ENCODE measurements at regions not wholly inside any gene's neighbourhood (a gene's known extent, or its start where the extent isn't known, plus 50 kb on each side); places are given as distances from the start of the nearest gene placed in this dataset.
"Not testable (repeated sequence)": the region's sequence is repeated elsewhere in the genome, so short reads cannot be mapped to it uniquely, and the experiment has no call there.

DNA sequence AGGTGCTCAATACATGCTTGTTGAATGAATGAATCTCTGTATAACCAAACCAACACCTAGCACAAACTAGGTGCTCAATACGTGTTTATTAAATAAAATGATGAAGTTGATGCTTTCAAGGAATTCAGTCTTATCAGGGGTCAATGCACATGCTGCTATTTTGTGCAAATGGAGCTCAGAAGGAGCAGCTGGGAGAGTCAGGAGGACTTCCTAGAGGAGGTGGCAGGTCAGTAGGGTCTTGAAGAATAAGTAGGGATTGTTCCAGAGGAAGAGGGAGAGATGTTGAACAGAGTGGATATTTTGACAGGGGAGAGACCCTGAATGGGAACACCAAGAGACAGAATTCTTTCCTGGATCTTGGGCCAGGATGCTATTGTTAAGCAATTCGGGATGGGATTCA, 92.7 kb upstream of the LHX1 start:
- H3K27me3 Mint-ChIP-seq (ENCODE audit: low read depth): peaks cover 16% of the 10 kb centered on the region
- no peaks in the 10 kb centered on the region for H3K36me3 Mint-ChIP-seq
- no peak overlapping the region for H3K4me3 Mint-ChIP-seq
- TF ChIP-seq, protein P1, sequence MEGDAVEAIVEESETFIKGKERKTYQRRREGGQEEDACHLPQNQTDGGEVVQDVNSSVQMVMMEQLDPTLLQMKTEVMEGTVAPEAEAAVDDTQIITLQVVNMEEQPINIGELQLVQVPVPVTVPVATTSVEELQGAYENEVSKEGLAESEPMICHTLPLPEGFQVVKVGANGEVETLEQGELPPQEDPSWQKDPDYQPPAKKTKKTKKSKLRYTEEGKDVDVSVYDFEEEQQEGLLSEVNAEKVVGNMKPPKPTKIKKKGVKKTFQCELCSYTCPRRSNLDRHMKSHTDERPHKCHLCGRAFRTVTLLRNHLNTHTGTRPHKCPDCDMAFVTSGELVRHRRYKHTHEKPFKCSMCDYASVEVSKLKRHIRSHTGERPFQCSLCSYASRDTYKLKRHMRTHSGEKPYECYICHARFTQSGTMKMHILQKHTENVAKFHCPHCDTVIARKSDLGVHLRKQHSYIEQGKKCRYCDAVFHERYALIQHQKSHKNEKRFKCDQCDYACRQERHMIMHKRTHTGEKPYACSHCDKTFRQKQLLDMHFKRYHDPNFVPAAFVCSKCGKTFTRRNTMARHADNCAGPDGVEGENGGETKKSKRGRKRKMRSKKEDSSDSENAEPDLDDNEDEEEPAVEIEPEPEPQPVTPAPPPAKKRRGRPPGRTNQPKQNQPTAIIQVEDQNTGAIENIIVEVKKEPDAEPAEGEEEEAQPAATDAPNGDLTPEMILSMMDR (IDR thresholded peaks at IDR 0.05; ENCODE audit: unreplicated experiment): no peak
- H3K9me3 Mint-ChIP-seq: peaks cover 10% of the 10 kb centered on the region
- H3K27ac Mint-ChIP-seq: no peak overlapping the region
- peaks cover 26% of the 10 kb centered on the region for H3K4me1 Mint-ChIP-seq
- DNase-seq (ENCODE audit: low spot score in 2 of 2, unreplicated experiment in 2 of 2): no peak

DNA sequence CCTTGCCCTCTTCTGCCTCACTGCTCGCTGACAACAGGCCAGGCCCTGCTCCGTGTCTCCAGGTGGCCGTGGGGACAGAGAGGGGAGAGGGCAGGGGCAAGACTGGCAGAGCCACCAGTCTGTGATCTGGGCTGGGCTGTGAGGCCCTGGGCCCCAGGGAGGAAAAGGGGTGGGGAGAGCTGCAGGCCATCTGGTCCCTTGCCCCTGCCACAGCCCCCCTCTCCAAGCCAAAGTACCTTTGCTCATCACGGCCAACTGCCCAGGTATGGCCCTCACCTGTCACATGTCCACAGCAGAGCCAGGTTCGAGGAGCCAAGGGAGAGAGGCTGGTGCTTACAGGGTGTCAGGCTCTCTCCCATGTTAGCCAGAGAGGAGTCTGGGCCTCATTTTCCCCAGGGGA, 91.4 kb upstream of the LHX1 start:
- Mint-ChIP-seq H3K27me3 (ENCODE audit: low read depth) (peaks cover 16% of the 10 kb centered on the region), H3K4me3 (no peak overlapping the region), H3K4me1 (peaks cover 31% of the 10 kb centered on the region), H3K9me3 (peaks cover 5% of the 10 kb centered on the region), H3K36me3 (no peaks in the 10 kb centered on the region), H3K27ac (no peak overlapping the region)
- TF ChIP-seq, protein P1 (IDR thresholded peaks at IDR 0.05; ENCODE audit: unreplicated experiment): no peak
- no peak for DNase-seq (ENCODE audit: low spot score in 2 of 2, unreplicated experiment in 2 of 2)

DNA sequence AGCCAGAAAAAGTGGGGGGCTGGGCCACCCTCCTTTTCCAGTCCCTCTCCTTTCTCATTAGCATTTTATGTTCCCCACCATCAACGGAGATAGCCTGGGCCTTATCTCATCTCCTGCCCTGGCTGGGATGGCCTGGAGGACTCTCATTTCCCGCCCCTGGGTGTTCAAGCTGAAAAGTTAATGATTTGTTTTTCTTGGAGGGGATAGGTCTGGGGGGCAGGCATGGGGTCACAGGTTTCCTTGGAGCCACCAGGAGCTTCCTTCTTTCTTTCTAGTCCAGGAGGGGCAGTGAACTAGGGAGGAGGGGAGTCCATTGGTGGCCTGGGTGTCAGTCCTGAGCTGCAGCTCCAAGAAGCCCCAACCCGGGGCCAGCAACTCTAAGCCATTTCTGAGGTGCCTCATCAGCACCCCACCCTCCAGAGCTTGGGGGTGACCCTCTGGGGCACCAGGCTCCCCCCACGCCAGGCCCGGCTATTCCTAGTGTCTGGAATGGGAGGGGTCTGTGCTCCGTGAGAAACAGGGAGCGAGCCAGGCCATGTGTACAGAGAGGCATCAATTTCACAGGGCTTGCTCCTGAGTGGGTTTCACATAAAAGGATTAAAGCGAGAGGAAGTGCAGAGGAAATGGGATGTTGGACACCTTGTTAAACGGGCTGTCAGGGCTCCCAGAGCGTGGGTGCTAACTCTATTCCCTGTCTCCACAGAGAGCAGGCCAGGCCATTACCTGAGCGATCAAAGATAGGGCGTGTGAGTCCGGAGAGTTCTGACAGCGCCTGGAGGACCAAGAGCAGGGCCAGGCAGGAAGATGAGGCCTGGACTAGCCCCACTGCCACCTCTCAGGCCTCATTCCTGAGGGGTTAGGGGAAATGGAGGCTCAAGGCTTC, 90.6 kb upstream of the LHX1 start:
- Mint-ChIP-seq H3K4me3 (no peak overlapping the region), H3K27me3 (ENCODE audit: low read depth) (peaks cover 14% of the 10 kb centered on the region), H3K4me1 (peaks cover 31% of the 10 kb centered on the region), H3K9me3 (no peaks in the 10 kb centered on the region), H3K36me3 (no peaks in the 10 kb centered on the region), H3K27ac (no peak overlapping the region)
- TF ChIP-seq, protein P1 (IDR thresholded peaks at IDR 0.05; ENCODE audit: unreplicated experiment): no peak
- DNase-seq (ENCODE audit: low spot score in 2 of 2, unreplicated experiment in 2 of 2): no peak

DNA sequence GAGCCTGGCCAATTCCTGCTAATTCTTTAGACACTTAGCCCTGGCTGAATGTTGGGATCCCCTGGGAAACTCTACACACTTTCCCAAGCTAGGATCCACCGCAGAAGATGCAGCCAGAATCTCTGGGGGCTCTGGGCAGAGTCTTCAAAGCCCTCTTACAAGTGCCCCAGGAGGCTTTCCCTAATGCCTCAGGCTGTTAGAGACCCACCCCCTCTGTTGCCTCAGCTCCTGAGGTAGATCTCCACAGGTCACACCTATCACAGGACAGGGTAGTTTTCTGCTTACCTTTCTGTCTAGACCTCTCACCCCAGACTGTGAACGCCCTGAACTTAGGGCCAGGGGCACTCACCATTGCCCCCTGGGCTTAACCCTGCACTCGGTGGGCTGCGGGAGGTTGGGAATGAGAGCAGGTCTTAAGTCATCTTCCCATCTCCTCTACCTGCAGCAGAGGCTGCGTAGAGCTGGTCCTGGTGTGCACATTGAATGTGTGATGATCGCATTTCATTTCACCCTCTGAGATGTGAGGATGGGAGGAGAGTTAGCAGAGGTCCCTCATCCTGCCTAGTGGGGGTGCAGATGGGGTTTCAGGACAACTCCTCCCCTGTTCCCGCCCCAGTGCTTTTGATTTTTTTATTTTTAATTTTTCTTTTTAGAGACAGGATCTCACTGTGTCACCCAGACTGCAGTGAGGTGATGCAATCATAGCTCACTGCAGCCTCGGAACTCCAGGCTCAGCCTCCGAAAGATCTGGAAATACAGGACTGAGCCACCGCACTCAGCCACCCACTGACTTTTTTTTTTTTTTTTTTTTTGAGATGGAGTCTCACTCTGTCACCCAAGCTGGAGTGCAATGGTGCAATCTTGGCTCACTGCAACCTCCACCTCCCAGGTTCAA, 89.0 kb upstream of the LHX1 start:
- Mint-ChIP-seq H3K9me3 (no peaks in the 10 kb centered on the region), H3K4me3 (no peak overlapping the region), H3K4me1 (peaks cover 20% of the 10 kb centered on the region), H3K27me3 (ENCODE audit: low read depth) (peaks cover 11% of the 10 kb centered on the region), H3K27ac (no peak overlapping the region), H3K36me3 (no peaks in the 10 kb centered on the region)
- no peak for DNase-seq (ENCODE audit: low spot score in 2 of 2, unreplicated experiment in 2 of 2)
- TF ChIP-seq, protein P1 (IDR thresholded peaks at IDR 0.05; ENCODE audit: unreplicated experiment): no peak

DNA sequence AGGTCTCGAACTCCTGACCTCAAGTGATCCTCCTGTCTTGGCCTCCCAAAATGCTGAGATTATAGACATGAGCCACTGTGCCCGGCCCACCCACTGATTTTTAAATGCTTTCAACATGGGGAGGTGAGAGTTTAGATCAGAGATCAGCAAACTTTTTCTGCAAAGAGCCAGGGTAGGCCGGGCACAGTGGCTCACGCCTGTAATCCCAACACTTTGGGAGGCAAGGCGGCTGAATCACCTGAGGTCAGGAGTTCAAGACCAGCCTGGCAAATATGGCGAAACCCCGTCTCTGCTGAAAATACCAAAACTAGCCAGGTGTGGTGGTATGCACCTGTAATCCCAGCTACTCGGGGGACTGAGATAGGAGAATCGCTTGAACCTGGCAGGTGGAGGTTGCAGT, 88.3 kb upstream of the LHX1 start:
- Mint-ChIP-seq H3K27me3 (ENCODE audit: low read depth) (peaks cover 11% of the 10 kb centered on the region), H3K4me1 (peaks cover 20% of the 10 kb centered on the region)
- H3K27ac Mint-ChIP-seq; H3K36me3 Mint-ChIP-seq; DNase-seq (ENCODE audit: low spot score in 2 of 2, unreplicated experiment in 2 of 2); H3K9me3 Mint-ChIP-seq; H3K4me3 Mint-ChIP-seq: not testable (repeated sequence)

DNA sequence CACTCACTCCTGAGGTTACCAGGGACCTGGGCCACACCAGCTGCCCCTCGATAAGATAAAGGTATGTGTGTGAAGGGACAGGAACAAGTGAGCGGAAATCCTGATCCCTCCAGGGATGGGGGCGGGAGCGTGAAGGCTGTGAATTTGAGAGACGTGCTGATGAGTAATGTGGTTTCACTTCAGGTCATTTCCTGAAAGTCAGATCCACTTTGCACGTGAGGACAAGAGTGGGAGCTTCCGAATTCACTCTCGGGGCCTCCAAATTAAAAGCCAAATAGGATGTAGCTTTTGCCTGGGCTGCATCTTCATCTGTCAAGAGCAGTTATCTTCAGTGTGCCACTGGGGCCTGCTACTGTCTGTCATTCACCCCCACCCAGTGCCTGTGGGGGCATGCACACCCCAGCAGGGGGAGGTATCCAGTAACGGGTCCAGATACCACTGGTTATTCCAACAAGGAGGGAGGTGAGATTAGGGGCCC, 87.4 kb upstream of the LHX1 start:
- Mint-ChIP-seq H3K4me3 (no peak overlapping the region), H3K36me3 (no peaks in the 10 kb centered on the region), H3K27ac (no peak overlapping the region), H3K27me3 (ENCODE audit: low read depth) (peaks cover 6% of the 10 kb centered on the region), H3K9me3 (no peaks in the 10 kb centered on the region), H3K4me1 (peaks cover 20% of the 10 kb centered on the region)
- no peak for DNase-seq (ENCODE audit: low spot score in 2 of 2, unreplicated experiment in 2 of 2)
- TF ChIP-seq, protein P1 (IDR thresholded peaks at IDR 0.05; ENCODE audit: unreplicated experiment): no peak

Measured in mesothelial cell of epicardium (in vitro differentiated cells).